ENCODE measurements at regions not wholly inside any gene's neighbourhood (a gene's known extent, or its start where the extent isn't known, plus 50 kb on each side); places are given as distances from the start of the nearest gene placed in this dataset.
"Not testable (repeated sequence)": the region's sequence is repeated elsewhere in the genome, so short reads cannot be mapped to it uniquely, and the experiment has no call there.

DNA sequence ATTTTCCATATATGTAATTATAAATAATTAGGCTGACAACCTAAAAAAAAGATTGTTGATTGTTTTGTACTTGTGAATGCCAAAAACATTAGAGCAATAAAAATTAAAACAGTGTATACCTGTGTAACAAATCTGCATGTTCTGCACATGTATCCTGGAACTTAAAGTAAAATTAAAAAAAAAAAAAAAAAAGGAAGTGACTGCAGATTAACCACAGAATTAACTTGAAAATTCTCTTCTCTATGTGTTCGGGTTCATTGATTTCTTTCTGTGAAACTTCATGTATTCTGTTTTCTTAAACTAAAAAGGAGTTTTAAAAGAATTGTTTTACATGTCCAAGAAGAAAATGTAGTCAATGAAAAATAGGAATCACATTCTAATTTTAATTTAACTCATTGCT, 95.7 kb downstream of the FASLG start:
- no peak for DNase-seq (ENCODE audit: low read depth, low spot score)

DNA sequence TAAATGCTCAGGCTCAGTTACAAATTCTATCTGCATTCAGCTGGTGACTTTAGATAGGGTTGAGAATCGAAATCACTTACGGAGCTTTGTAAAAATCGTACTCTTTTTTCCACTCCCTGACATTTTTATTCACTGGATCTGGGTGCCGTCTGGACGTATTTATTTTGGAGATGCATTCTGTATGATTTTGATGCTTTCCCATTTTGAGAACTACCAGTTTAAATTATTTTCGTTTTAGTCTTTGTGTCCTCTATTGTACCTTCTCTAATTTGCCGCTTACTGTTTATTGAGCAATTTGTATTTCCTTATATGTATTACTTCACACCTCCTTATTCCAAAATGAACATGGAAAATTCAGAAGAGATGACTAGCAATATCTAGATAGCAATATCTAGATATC, 96.2 kb downstream of the FASLG start:
- DNase-seq (ENCODE audit: low read depth, low spot score), result no peak

- no peak for DNase-seq (ENCODE audit: low read depth, low spot score)
Observed at GRCh38 chr1:172756024-172756423, 97.1 kb downstream of the FASLG start.

GRCh38 chr1:172758259-172758658, 99.4 kb downstream of the FASLG start:
- DNase-seq (ENCODE audit: low read depth, low spot score), result no peak

DNA sequence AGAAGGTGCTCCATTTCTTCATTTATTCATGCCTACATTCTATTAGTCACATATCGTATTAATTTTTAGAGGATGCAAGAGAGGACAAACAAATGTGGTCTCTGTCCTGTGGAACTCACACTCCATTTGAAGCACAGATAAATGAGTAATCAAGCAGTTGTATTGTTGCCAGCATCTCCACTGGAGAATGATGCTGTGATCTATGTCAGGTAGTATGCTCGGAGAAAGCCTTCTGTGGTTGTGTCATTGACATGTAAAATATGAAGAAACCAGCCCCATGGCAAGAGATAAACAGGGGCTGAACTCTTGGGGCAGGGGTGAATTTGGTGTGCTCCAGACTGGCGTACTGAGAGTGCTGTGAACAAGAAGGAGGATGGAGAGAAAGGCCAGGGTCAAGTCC, 101.2 kb downstream of the FASLG start:
- no peak for DNase-seq (ENCODE audit: low read depth, low spot score)

- DNase-seq (ENCODE audit: low read depth, low spot score), result no peak
Observed at GRCh38 chr1:172761581-172762486, 102.9 kb downstream of the FASLG start.

DNA sequence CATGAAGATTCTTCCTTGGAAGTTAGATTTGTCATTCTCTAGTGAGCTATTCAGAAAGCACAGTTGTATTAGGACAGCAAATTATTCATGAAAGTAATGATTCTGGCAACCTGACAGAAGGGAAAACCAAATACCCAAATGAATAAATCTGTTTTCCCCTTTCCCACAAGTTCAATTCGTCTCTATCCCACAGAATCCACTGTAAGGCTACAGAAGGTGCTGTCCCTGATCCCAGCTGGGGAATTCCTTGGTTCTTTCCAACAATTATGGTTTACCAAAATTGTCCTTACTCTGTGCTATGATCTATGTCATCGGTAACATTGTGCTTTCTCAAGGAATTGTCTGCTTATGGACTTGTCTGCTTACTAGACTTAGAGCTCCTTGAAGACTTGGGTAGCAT, 104.2 kb downstream of the FASLG start:
- no peak for DNase-seq (ENCODE audit: low read depth, low spot score)

DNA sequence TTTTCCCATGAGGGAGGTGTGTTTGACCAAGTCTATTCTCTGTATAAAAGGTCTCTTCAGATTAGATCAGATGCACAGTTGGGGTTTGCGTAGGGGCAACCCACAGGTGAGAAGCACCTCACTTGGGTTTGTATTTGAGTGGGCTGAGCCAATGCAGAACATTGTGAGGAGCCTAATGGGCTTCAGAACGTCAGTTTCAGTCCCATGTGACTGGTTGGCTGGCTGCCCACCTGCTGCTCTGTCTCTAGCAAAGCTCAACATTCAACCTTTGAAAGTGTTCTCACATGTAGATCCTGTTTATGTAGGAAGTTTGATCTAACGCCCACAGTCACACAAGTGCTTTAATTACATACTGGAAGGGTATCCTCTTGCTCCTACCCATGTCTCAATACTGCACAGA, 105.5 kb downstream of the FASLG start:
- no peak for DNase-seq (ENCODE audit: low read depth, low spot score)

GRCh38 chr1:172766462-172766861, 107.6 kb downstream of the FASLG start:
- no peak for DNase-seq (ENCODE audit: low read depth, low spot score)

DNA sequence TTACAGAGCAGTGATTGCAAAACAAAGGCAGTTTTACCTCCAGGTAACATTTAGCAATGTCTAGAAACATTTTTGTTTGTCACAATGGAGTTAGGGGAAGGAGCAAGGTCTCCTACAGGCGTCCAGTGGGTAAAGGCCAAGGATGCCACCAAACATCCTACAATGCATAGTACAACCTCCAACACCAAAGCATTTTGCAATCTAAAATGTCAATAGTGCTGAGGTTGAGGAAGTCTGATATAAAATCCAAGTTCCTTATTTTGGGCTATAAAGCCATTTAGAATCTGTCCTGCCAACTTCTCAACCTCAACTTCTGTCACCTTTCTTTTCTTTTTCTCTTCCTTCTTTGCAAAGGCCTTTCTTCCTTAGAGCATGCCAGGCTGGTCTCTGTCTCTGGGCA, 111.2 kb downstream of the FASLG start:
- DNase-seq (ENCODE audit: low read depth, low spot score), result no peak

DNA sequence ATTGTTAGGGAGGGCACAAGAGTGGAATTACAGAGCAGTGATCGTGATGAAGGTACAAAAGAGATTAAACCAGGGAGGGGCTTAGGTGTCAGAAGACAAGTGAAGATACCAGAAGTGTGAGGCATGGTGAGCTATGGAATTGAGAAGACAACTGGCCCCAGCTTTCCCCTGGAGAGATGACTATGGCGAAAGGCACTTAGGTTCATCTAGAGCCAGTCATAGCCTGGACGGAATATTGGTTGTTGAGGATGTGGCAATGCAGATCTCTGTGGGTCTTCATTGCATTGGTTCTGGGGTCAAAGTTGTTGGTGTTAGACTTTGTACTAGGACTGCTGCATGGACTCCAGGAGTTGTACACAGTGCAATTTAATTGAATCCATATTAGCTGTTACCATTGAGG, 115.7 kb downstream of the FASLG start:
- no peak for DNase-seq (ENCODE audit: low read depth, low spot score)

DNA sequence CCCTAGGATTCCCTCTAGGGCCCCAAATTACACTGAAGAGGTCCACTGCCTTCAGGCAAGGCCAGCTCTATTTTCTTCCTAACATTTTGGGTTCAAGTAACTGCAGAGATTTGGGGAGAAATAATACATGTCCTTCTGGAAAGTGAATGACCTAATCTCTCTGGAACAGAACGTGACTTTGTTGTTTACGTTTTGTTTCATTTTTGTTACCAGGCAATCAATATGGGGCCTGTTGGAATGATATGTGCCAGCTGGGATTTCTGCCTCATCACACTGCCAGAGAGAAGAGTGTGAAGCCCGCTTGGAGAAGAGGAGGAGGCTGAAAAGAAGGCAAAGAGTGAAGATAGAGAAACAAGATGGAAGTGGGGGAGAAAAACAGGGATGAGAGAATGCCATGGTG, 116.7 kb downstream of the FASLG start:
- DNase-seq (ENCODE audit: low read depth, low spot score), result no peak

DNA sequence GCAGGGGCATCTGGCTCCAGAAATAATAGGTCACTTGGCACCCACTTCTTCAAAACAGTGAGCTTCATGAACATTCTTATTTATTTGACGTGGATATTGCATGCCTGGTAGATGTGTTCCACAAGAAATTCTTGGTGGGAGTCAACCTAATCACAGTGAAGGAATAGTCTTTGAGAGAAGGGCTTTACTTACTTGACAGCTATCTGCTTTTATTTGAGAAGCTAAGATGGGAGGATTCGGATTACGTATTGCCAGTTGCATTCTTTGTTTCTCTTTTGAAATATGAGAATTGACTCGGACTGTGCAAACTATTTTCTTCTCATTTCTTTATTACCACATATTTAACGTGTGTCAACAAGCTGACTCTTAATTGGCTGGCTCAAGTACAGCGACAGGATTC, 117.2 kb downstream of the FASLG start:
- DNase-seq (ENCODE audit: low read depth, low spot score), result no peak

DNA sequence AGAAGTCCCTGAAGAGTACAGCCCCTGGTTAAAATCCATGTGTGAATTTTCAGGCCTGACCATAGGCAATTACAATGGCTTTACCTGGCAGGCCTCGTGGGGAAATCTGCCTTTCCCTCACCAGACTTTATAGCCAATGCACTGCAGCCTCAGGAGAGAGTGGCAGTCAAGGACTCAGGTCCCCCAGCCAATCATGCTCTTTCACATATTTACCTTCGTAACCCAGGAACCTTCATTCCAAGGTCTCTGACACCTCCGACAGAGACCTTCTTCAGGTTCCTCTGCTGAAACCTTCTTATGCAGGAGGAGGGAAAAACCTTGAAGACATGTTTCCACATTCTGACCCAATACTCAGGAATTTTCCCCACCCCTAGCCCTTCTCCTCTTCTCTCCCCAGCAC, 118.9 kb downstream of the FASLG start:
- no peak for DNase-seq (ENCODE audit: low read depth, low spot score)

DNA sequence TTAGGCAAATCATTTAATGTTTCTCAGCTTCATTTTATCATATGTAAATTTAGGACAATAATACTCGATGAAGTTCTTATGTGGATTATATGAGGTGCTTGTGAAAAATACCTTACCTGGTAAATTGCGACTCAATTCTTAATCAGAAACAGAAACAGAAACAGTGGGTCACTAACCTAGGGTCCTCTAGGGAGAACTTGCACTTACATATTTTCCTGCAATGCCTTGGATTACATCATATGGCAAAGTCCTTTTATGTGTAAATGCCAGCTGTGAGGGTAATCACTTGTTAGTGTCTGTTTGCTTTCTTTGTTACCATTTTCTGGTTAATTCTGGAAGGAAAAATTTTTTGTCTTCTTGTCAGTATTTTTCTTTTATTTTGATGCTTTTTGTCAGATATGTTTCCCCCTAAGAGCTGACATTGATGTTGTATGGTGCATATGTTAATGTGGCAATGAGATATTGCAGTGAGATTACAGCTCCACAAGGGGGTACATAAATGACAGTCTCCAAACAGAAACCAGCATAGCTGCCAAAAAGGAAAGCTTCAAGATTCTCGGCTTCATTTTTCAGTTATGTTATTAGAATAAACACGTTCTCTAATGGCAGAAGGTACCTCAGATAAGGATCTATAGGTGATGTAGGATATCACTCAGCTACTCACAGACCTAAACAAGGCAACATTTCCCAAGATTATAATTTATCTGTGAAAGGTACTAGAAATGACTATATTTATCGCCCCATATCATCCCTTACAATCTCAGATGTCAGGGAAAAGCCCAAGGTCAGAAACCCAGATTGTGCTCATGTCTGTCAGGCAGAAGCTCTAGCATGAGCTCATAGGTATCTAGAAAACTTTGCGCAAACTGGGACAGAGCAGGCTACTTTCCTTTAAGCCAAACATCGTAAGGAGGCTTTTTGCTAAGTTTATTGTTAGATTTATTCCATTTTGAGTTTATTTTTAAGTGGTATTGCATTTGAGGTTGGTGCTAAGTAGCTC, 119.9 kb downstream of the FASLG start:
- DNase-seq (ENCODE audit: low read depth, low spot score), result no peak

DNA sequence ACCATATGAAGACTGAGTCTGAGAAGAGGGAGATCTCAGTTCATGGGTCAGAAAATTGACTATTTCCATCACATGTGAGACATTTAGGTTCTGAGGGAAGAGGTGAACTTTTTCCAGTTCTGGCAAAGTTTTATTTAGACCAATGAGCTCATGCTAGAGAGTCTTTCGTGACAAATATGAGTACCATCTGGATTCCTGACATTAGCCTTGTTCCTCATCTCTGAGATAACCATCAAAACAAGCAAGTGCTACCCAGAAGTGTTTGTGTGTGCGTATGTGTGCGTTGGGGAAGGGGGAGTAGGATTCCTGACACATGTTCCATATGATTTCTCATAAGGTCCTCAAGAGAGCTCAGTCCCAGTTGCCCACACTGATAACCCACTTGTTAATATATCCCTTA, 120.6 kb downstream of the FASLG start:
- DNase-seq (ENCODE audit: low read depth, low spot score), result no peak

GRCh38 chr1:172781513-172782140, 122.7 kb downstream of the FASLG start:
- DNase-seq (ENCODE audit: low read depth, low spot score), result peak; percentile 31

- no peak for DNase-seq (ENCODE audit: low read depth, low spot score)
Observed at GRCh38 chr1:172789840-172790239, 130.9 kb downstream of the FASLG start.

- DNase-seq (ENCODE audit: low read depth, low spot score), result no peak
Observed at GRCh38 chr1:172790245-172790644, 131.3 kb downstream of the FASLG start.

GRCh38 chr1:172793823-172794222, 134.9 kb downstream of the FASLG start:
- DNase-seq (ENCODE audit: low read depth, low spot score), result no peak

DNA sequence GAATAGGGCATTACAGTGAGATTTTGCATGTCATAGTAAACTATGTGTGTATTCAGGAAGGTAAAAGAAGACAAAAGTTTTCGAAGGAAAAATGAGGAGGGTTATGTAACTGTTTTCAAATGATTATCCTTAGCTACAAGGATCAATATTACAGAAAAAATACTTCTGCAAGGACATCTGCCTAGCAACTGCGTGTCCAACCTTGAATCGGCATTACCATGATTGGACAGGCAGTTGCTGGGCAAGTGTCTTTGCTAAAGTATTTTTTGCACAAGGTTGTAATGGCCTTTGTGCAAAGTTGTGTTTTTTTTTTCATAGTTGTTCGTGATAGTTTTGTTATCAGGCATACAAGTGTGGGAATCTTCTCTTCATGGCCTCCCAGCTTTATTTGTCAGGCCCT, 136.8 kb downstream of the FASLG start:
- DNase-seq (ENCODE audit: low read depth, low spot score), result no peak

- DNase-seq (ENCODE audit: low read depth, low spot score), result not testable (repeated sequence)
Observed at GRCh38 chr1:172799804-172800203, 140.9 kb downstream of the FASLG start.
